HEK293 (cell line): ENCODE measurements at regions not wholly inside any gene's neighbourhood (a gene's known extent, or its start where the extent isn't known, plus 50 kb on each side); places are given as distances from the start of the nearest gene placed in this dataset.

Source experiments
- CTCF ChIA-PET: fragments of 350-600 bp; formaldehyde crosslinking; extraction: SDS; loops from one replicate; lab custom pipeline; 2021; ENCODE audit warnings: antibody characterized with exemption; lab: Yijun Ruan, JAX
- POLR2A ChIA-PET: fragments of 300-600 bp; formaldehyde crosslinking; extraction: SDS; loops from one replicate; lab custom pipeline; 2020; ENCODE audit warnings: antibody characterized with exemption, inconsistent platforms; lab: Yijun Ruan, JAX
- H3K27ac ChIP-seq: fragments of 200-500 bp; sonication (Bioruptor generic); 2 replicates; pipeline ENCODE4 v1.5.1; 2014; ENCODE audit warnings: low read depth, low read length, control low read depth, inconsistent platforms; ENCODE audit errors: extremely low read depth
- H3K36me3 ChIP-seq, 2 experiments: fragments of 200-500 bp in 1 of 2; sonication (Bioruptor generic) in 1 of 2; 1 replicate in 1 of 2; 2 replicates in 1 of 2; pipeline ENCODE4 v1.5.1; 2014 to 2017; ENCODE audit warnings: inconsistent platforms in 2 of 2, low read length in 2 of 2; ENCODE audit not compliant: control insufficient read depth in 2 of 2, insufficient read depth in 1 of 2
- H3K4me1 ChIP-seq: fragments of 200-500 bp; sonication (Bioruptor generic); 2 replicates; pipeline ENCODE4 v1.5.1; 2014; ENCODE audit warnings: mild to moderate bottlenecking, low read length, inconsistent platforms; ENCODE audit not compliant: control insufficient read depth, insufficient read depth
- H3K4me3 ChIP-seq: 2 replicates; pipeline ENCODE4 v1.5.1; 2011; ENCODE audit warnings: low read depth, mild to moderate bottlenecking, control low read depth, low read length, moderate library complexity
- H3K9me3 ChIP-seq: fragments of 200-500 bp; sonication (Bioruptor generic); 2 replicates; pipeline ENCODE4 v1.5.1; 2014; ENCODE audit warnings: low read depth, low read length, inconsistent platforms; ENCODE audit not compliant: control insufficient read depth, insufficient read depth
- HOXA7 ChIP-seq: sonication (generic); formaldehyde crosslinking; IDR thresholded peaks from 2 replicates; pipeline ENCODE4 v1.8.1; 2022; ENCODE audit warnings: missing genetic modification reagents, borderline replicate concordance
- KLF10 ChIP-seq: fragments of 450-650 bp; IDR thresholded peaks from 2 replicates; pipeline ENCODE4 v1.5.1; 2018; ENCODE audit warnings: missing biosample characterization, mild to moderate bottlenecking, missing genetic modification characterization
- KLF7 ChIP-seq: fragments of 450-650 bp; formaldehyde crosslinking; IDR thresholded peaks from 2 replicates; pipeline ENCODE4 v1.5.1; 2016; ENCODE audit warnings: missing biosample characterization, missing genetic modification characterization, borderline replicate concordance
- MZF1 ChIP-seq: fragments of 450-650 bp; formaldehyde crosslinking; IDR thresholded peaks from 2 replicates; pipeline ENCODE4 v1.5.1; 2017; ENCODE audit warnings: missing biosample characterization, missing genetic modification characterization, borderline replicate concordance
- RBAK ChIP-seq: fragments of 450-650 bp; formaldehyde crosslinking; IDR thresholded peaks from 2 replicates; pipeline ENCODE4 v1.5.1; 2016; ENCODE audit warnings: missing biosample characterization, missing genetic modification characterization
- ZNF19 ChIP-seq: fragments of 450-650 bp; formaldehyde crosslinking; IDR thresholded peaks from 2 replicates; pipeline ENCODE4; 2016; ENCODE audit warnings: missing biosample characterization, missing genetic modification characterization, low read depth
- ZNF214 ChIP-seq: fragments of 450-650 bp; formaldehyde crosslinking; IDR thresholded peaks from 2 replicates; pipeline ENCODE4 v1.5.1; 2017; ENCODE audit warnings: missing biosample characterization, mild to moderate bottlenecking, missing genetic modification characterization, borderline replicate concordance
- ZNF248 ChIP-seq: fragments of 450-650 bp; formaldehyde crosslinking; IDR thresholded peaks from 2 replicates; pipeline ENCODE4 v1.5.1; 2017; ENCODE audit warnings: missing biosample characterization, missing genetic modification characterization
- ZNF341 ChIP-seq: fragments of 450-650 bp; formaldehyde crosslinking; IDR thresholded peaks from 2 replicates; pipeline ENCODE4; 2016; ENCODE audit warnings: low read depth, missing biosample characterization, missing genetic modification characterization
- ZNF510 ChIP-seq: fragments of 450-650 bp; formaldehyde crosslinking; IDR thresholded peaks from 2 replicates; pipeline ENCODE4 v1.5.1; 2018; ENCODE audit warnings: mild to moderate bottlenecking, missing genetic modification characterization, missing biosample characterization; ENCODE audit not compliant: insufficient replicate concordance
- ZNF514 ChIP-seq: fragments of 450-650 bp; formaldehyde crosslinking; IDR thresholded peaks from 2 replicates; pipeline ENCODE4 v1.5.1; 2016; ENCODE audit warnings: missing biosample characterization, missing genetic modification characterization
- ZNF544 ChIP-seq: fragments of 450-650 bp; formaldehyde crosslinking; IDR thresholded peaks from 2 replicates; pipeline ENCODE4 v1.5.0; 2017; ENCODE audit warnings: missing biosample characterization, missing genetic modification characterization
- ZNF707 ChIP-seq: fragments of 450-650 bp; formaldehyde crosslinking; IDR thresholded peaks from 2 replicates; pipeline ENCODE4 v1.5.1; 2016; ENCODE audit warnings: missing biosample characterization, missing genetic modification characterization
- ZNF776 ChIP-seq: fragments of 450-650 bp; formaldehyde crosslinking; IDR thresholded peaks from 2 replicates; pipeline ENCODE4 v1.5.0; 2017; ENCODE audit warnings: missing biosample characterization, missing genetic modification characterization, borderline replicate concordance
- ZSCAN16 ChIP-seq: fragments of 450-650 bp; formaldehyde crosslinking; IDR thresholded peaks from 2 replicates; pipeline ENCODE4 v1.5.1; 2016; ENCODE audit warnings: missing biosample characterization, missing genetic modification characterization
- TF ChIP-seq, protein P1 (sequence below): fragments of 450-650 bp; formaldehyde crosslinking; IDR thresholded peaks from 2 replicates; pipeline ENCODE4 v1.5.1; 2016; ENCODE audit warnings: missing biosample characterization, missing genetic modification characterization, borderline replicate concordance
- TF ChIP-seq, protein P2 (sequence below): fragments of 450-650 bp; formaldehyde crosslinking; IDR thresholded peaks from 2 replicates; pipeline ENCODE4 v1.5.1; 2017; ENCODE audit warnings: missing biosample characterization, missing genetic modification characterization
- TF ChIP-seq, protein P3 (sequence below): fragments of 450-650 bp; formaldehyde crosslinking; IDR thresholded peaks from 2 replicates; pipeline ENCODE4 v1.5.1; 2016; ENCODE audit warnings: missing biosample characterization, missing genetic modification characterization, low read depth
- TF ChIP-seq, protein P4 (sequence below): fragments of 450-650 bp; formaldehyde crosslinking; IDR thresholded peaks from 2 replicates; pipeline ENCODE4 v1.5.1; 2016; ENCODE audit warnings: missing biosample characterization, missing genetic modification characterization

DNA sequence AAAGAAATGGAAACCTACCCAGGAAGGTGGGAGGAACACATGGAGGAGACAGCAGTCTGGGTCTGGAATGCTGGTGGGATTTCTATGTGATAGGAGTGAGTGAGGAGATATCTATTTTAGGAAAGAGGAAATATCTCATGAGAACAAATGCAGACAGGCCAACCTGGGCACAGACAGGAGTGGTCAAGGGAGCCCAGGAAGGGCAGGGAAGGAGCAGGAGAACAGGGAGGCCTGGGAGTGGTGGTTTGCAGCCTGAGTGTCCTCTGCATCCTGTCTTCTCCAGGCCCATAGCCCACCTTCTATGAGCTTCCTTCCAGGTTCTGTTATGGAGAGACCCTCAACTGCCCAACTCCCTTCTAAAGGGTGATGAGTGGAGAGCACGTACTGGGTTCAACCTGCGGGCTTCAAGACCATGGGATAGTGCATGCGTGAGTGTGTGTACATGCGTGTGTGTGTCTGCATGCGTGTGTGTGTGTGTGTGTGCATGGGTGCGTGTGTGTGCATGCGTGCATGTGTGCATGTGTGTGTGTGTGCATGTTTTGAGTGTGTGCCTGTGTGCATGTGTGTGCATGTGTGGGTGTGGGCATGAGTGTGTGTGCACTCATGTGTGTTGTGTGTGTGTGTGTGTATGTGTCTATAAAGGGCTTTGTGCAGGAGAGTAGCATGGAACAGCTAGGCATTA lies 200.1 kb downstream of the CXCL12 start:
- TF ChIP-seq, protein P1, sequence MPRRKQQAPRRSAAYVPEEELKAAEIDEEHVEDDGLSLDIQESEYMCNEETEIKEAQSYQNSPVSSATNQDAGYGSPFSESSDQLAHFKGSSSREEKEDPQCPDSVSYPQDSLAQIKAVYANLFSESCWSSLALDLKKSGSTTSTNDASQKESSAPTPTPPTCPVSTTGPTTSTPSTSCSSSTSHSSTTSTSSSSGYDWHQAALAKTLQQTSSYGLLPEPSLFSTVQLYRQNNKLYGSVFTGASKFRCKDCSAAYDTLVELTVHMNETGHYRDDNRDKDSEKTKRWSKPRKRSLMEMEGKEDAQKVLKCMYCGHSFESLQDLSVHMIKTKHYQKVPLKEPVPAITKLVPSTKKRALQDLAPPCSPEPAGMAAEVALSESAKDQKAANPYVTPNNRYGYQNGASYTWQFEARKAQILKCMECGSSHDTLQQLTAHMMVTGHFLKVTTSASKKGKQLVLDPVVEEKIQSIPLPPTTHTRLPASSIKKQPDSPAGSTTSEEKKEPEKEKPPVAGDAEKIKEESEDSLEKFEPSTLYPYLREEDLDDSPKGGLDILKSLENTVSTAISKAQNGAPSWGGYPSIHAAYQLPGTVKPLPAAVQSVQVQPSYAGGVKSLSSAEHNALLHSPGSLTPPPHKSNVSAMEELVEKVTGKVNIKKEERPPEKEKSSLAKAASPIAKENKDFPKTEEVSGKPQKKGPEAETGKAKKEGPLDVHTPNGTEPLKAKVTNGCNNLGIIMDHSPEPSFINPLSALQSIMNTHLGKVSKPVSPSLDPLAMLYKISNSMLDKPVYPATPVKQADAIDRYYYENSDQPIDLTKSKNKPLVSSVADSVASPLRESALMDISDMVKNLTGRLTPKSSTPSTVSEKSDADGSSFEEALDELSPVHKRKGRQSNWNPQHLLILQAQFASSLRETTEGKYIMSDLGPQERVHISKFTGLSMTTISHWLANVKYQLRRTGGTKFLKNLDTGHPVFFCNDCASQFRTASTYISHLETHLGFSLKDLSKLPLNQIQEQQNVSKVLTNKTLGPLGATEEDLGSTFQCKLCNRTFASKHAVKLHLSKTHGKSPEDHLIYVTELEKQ: no peak
- TF ChIP-seq, protein P2, sequence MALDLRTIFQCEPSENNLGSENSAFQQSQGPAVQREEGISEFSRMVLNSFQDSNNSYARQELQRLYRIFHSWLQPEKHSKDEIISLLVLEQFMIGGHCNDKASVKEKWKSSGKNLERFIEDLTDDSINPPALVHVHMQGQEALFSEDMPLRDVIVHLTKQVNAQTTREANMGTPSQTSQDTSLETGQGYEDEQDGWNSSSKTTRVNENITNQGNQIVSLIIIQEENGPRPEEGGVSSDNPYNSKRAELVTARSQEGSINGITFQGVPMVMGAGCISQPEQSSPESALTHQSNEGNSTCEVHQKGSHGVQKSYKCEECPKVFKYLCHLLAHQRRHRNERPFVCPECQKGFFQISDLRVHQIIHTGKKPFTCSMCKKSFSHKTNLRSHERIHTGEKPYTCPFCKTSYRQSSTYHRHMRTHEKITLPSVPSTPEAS: peak; percentile 98
- CTCF ChIA-PET: interaction anchor here (0.6 kb wide), 2 partner anchors 34 to 167 kb away, joined by 3 to 4 read pairs; no protein-coding TSS in a partner anchor
- no peaks in the 10 kb centered on the region for H3K4me1 ChIP-seq
- no peaks in the 10 kb centered on the region for H3K36me3 ChIP-seq
- no peaks in the 10 kb centered on the region for H3K9me3 ChIP-seq
- H3K27ac ChIP-seq: no peak overlapping the region
- H3K4me3 ChIP-seq: no peak overlapping the region
- POLR2A ChIA-PET: no interaction called here

DNA sequence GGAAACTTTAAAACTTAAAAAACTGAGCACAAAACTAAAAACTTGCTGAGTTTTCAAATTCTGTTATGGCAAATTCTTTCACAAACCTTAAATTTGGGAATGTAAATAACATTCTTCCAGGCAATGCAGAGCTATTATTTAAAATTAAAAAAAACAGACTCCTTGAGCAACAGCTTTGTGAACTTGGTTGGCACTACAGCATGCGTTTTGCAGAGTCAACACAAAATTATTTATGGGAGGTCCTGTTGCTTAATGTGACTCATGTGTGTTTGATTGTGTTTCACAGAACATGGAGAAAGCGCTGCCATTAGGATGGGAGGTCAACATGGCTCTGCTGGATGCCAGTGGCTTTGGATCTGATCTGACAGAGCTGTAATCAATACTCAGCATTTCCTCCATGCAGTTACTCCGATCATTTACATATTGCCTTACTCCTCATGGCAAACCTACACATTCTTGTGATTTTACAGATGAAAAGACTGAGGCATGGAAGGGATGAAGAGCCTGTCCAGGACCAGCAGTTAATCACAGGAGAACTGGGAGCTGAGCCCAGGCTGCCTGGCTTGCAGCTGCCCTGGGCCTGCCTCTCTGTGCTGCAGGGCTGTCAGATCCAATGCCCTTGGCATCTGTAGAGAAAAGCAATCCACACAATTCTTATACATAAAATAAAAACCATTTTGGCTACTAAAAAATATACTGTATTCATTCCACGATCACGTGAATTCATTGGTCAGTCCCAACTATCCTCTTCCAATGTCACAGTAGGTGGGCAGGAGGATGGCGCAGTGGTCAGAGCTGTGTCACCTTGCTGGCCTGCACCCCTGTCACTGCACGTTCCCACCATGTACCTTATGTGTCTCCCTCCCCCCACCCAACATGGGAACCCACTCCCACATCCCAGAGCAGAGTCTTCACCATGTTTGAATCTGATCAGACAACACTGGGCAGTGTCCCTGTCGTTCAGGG lies 200.9 kb downstream of the CXCL12 start:
- no peaks in the 10 kb centered on the region for H3K4me1 ChIP-seq
- CTCF ChIA-PET: interaction anchor here (0.6 kb wide), 1 partner anchor 34 kb away, joined by 3 read pairs; no protein-coding TSS in a partner anchor
- H3K27ac ChIP-seq: no peak overlapping the region

More for the DNA sequence above, 200.9 kb downstream of the CXCL12 start:
- H3K9me3 ChIP-seq: no peaks in the 10 kb centered on the region
- H3K4me3 ChIP-seq: no peak overlapping the region
- no peaks in the 10 kb centered on the region for H3K36me3 ChIP-seq
- POLR2A ChIA-PET: no interaction called here
- TF ChIP-seq KLF7 (tag by site-specific recombination) (no peak), RBAK (tag by site-specific recombination) (no peak), ZNF19 (tag by site-specific recombination) (no peak), ZNF514 (tag by site-specific recombination) (no peak), ZNF214 (tag by site-specific recombination) (no peak), ZNF510 (no peak), MZF1 (tag by site-specific recombination) (no peak), ZNF544 (no peak), ZNF341 (tag by site-specific recombination) (no peak), HOXA7 (no peak), ZNF776 (no peak), KLF10 (no peak), ZNF248 (no peak), ZSCAN16 (tag by site-specific recombination) (no peak), ZNF707 (tag by site-specific recombination) (no peak)
- TF ChIP-seq, protein P3, sequence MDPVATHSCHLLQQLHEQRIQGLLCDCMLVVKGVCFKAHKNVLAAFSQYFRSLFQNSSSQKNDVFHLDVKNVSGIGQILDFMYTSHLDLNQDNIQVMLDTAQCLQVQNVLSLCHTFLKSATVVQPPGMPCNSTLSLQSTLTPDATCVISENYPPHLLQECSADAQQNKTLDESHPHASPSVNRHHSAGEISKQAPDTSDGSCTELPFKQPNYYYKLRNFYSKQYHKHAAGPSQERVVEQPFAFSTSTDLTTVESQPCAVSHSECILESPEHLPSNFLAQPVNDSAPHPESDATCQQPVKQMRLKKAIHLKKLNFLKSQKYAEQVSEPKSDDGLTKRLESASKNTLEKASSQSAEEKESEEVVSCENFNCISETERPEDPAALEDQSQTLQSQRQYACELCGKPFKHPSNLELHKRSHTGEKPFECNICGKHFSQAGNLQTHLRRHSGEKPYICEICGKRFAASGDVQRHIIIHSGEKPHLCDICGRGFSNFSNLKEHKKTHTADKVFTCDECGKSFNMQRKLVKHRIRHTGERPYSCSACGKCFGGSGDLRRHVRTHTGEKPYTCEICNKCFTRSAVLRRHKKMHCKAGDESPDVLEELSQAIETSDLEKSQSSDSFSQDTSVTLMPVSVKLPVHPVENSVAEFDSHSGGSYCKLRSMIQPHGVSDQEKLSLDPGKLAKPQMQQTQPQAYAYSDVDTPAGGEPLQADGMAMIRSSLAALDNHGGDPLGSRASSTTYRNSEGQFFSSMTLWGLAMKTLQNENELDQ (tag by site-specific recombination): no peak
- TF ChIP-seq, protein P4, sequence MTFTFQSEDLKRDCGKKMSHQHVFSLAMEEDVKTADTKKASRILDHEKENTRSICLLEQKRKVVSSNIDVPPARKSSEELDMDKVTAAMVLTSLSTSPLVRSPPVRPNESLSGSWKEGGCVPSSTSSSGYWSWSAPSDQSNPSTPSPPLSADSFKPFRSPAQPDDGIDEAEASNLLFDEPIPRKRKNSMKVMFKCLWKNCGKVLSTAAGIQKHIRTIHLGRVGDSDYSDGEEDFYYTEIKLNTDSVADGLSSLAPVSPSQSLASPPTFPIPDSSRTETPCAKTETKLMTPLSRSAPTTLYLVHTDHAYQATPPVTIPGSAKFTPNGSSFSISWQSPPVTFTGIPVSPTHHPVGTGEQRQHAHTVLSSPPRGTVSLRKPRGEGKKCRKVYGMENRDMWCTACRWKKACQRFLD: no peak
